ENCODE measurements at regions not wholly inside any gene's neighbourhood (a gene's known extent, or its start where the extent isn't known, plus 50 kb on each side); places are given as distances from the start of the nearest gene placed in this dataset.

GRCh38 chr3:30461311-30461710 is 145.1 kb upstream of the TGFBR2 start:
- no peak for DNase-seq (ENCODE audit: extremely low spot score)
- no peak for TF ChIP-seq SP1 (IDR thresholded peaks at IDR 0.05)
- TF ChIP-seq LEF1 (IDR thresholded peaks at IDR 0.05; ENCODE audit: borderline replicate concordance): no peak
- no peak for TF ChIP-seq TARDBP (IDR thresholded peaks at IDR 0.05)
- POLR2A ChIA-PET: no interaction called here
- CTCF ChIA-PET: no interaction called here

GRCh38 chr3:30462721-30463470 is 143.5 kb upstream of the TGFBR2 start:
- TF ChIP-seq ARNT (IDR thresholded peaks at IDR 0.05) (no peak), ELF4 (IDR thresholded peaks at IDR 0.05) (no peak), ZNF384 (IDR thresholded peaks at IDR 0.05) (no peak), BHLHE40 (IDR thresholded peaks at IDR 0.05; ENCODE audit: borderline replicate concordance) (no peak), LEF1 (IDR thresholded peaks at IDR 0.05; ENCODE audit: borderline replicate concordance) (no peak), L3MBTL2 (conservative IDR thresholded peaks at IDR 0.05) (no peak), FOXA1 (IDR thresholded peaks at IDR 0.05) (no peak), CTBP1 (IDR thresholded peaks at IDR 0.05; ENCODE audit: borderline replicate concordance) (no peak), SUZ12 (IDR thresholded peaks at IDR 0.05) (no peak), TARDBP (IDR thresholded peaks at IDR 0.05) (no peak), FOXK2 (IDR thresholded peaks at IDR 0.05) (no peak)
- DNase-seq (ENCODE audit: extremely low spot score): no peak
- ChIA-PET POLR2A (no interaction called here), CTCF (interaction anchor here (0.7 kb wide), 2 partner anchors 128 to 1943 kb away, joined by 3 to 4 read pairs; no protein-coding TSS in a partner anchor)

GRCh38 chr3:30464381-30464780 is 142.0 kb upstream of the TGFBR2 start:
- ChIA-PET POLR2A (no interaction called here), CTCF (no interaction called here)
- TF ChIP-seq SUZ12 (IDR thresholded peaks at IDR 0.05) (no peak), ELF4 (IDR thresholded peaks at IDR 0.05) (no peak), HDGF (IDR thresholded peaks at IDR 0.05; ENCODE audit: borderline replicate concordance) (no peak), FOXK2 (IDR thresholded peaks at IDR 0.05) (no peak), FOXM1 (IDR thresholded peaks at IDR 0.05; ENCODE audit: borderline replicate concordance) (no peak), PKNOX1 (IDR thresholded peaks at IDR 0.05) (no peak), LEF1 (IDR thresholded peaks at IDR 0.05; ENCODE audit: borderline replicate concordance) (no peak), ZNF384 (IDR thresholded peaks at IDR 0.05) (no peak), SP1 (IDR thresholded peaks at IDR 0.05) (no peak)
- DNase-seq (ENCODE audit: extremely low spot score): no peak

- ChIA-PET CTCF (no interaction called here), POLR2A (no interaction called here)
- no peak for DNase-seq (ENCODE audit: extremely low spot score)
- TF ChIP-seq ARNT (IDR thresholded peaks at IDR 0.05) (no peak), L3MBTL2 (conservative IDR thresholded peaks at IDR 0.05) (no peak), LEF1 (IDR thresholded peaks at IDR 0.05; ENCODE audit: borderline replicate concordance) (no peak), FOXK2 (IDR thresholded peaks at IDR 0.05) (no peak), TARDBP (IDR thresholded peaks at IDR 0.05) (no peak), ZNF384 (IDR thresholded peaks at IDR 0.05) (no peak)
Measured at GRCh38 chr3:30465454-30465853, 140.9 kb upstream of the TGFBR2 start.

- TF ChIP-seq FOXM1 (IDR thresholded peaks at IDR 0.05; ENCODE audit: borderline replicate concordance) (no peak), PKNOX1 (IDR thresholded peaks at IDR 0.05) (no peak), SP1 (IDR thresholded peaks at IDR 0.05) (no peak), LEF1 (IDR thresholded peaks at IDR 0.05; ENCODE audit: borderline replicate concordance) (no peak), SUZ12 (IDR thresholded peaks at IDR 0.05) (no peak), CTBP1 (IDR thresholded peaks at IDR 0.05; ENCODE audit: borderline replicate concordance) (no peak), HDGF (IDR thresholded peaks at IDR 0.05; ENCODE audit: borderline replicate concordance) (no peak), TARDBP (IDR thresholded peaks at IDR 0.05) (no peak), FOXA1 (IDR thresholded peaks at IDR 0.05) (no peak), L3MBTL2 (conservative IDR thresholded peaks at IDR 0.05) (no peak)
- ChIA-PET CTCF (no interaction called here), POLR2A (no interaction called here)
- no peak for DNase-seq (ENCODE audit: extremely low spot score)
Measured at GRCh38 chr3:30467596-30468238, 138.7 kb upstream of the TGFBR2 start.

GRCh38 chr3:30469133-30469532 is 137.3 kb upstream of the TGFBR2 start:
- DNase-seq (ENCODE audit: extremely low spot score): no peak
- CTCF ChIA-PET: interaction anchor here (0.6 kb wide), 1 partner anchor 23 kb away, joined by 3 read pairs; no protein-coding TSS in a partner anchor
- POLR2A ChIA-PET: no interaction called here
- no peak for TF ChIP-seq SUZ12 (IDR thresholded peaks at IDR 0.05)

GRCh38 chr3:30470496-30470895 is 135.9 kb upstream of the TGFBR2 start:
- DNase-seq (ENCODE audit: extremely low spot score): no peak
- ChIA-PET CTCF (interaction anchor here (0.7 kb wide), 1 partner anchor 160 kb away, joined by 3 read pairs; no protein-coding TSS in a partner anchor), POLR2A (no interaction called here)
- TF ChIP-seq ZNF384 (IDR thresholded peaks at IDR 0.05) (no peak), SUZ12 (IDR thresholded peaks at IDR 0.05) (no peak), TARDBP (IDR thresholded peaks at IDR 0.05) (no peak), FOXM1 (IDR thresholded peaks at IDR 0.05; ENCODE audit: borderline replicate concordance) (no peak), PKNOX1 (IDR thresholded peaks at IDR 0.05) (no peak), CTBP1 (IDR thresholded peaks at IDR 0.05; ENCODE audit: borderline replicate concordance) (no peak), ELF4 (IDR thresholded peaks at IDR 0.05) (no peak), HDGF (IDR thresholded peaks at IDR 0.05; ENCODE audit: borderline replicate concordance) (no peak), FOXA1 (IDR thresholded peaks at IDR 0.05) (no peak), LEF1 (IDR thresholded peaks at IDR 0.05; ENCODE audit: borderline replicate concordance) (no peak)

All from HEK293T (cell line).